Common myeloid progenitor, CD34-positive (primary cell): ENCODE measurements at regions not wholly inside any gene's neighbourhood (a gene's known extent, or its start where the extent isn't known, plus 50 kb on each side); places are given as distances from the start of the nearest gene placed in this dataset.
"Not testable (repeated sequence)": the region's sequence is repeated elsewhere in the genome, so short reads cannot be mapped to it uniquely, and the experiment has no call there.

Experiments used
- CTCF ChIA-PET: fragments of 350-600 bp; sonication (Branson Sonifier 250); formaldehyde crosslinking; loops from one replicate; lab custom pipeline; 2021; ENCODE audit warnings: antibody characterized with exemption; lab: Charles Lee
- POLR2A ChIA-PET: fragments of 350-600 bp; sonication (Branson Sonifier 250); formaldehyde crosslinking; loops from one replicate; lab custom pipeline; 2021; ENCODE audit warnings: antibody characterized with exemption; lab: Charles Lee
- DNase-seq, 3 donors: peaks; one replicate each; pipeline versions ENCODE4 v3.0.0 to v3.0.0-alpha.2; 2013
- H3K27ac ChIP-seq, 2 experiments: 1 replicate in 1 of 2; 2 replicates in 1 of 2; pipeline ENCODE4 v1.7.0; 2013; ENCODE audit warnings: inconsistent platforms in 2 of 2, low read length in 2 of 2, mild to moderate bottlenecking in 2 of 2, low read depth in 1 of 2, moderate library complexity in 1 of 2; ENCODE audit not compliant: severe bottlenecking in 2 of 2, insufficient read depth in 1 of 2, poor library complexity in 1 of 2
- H3K27me3 ChIP-seq, 5 experiments: replicated peaks in 2 of 5; 1 replicate in 3 of 5; 2 replicates in 2 of 5; pipeline versions ENCODE4 v1.6.1 to v1.7.0; 2013; ENCODE audit warnings: low read length in 4 of 5, mild to moderate bottlenecking in 2 of 5, moderate library complexity in 2 of 5, inconsistent platforms in 1 of 5; ENCODE audit not compliant: insufficient read depth in 5 of 5, control insufficient read depth in 4 of 5
- H3K36me3 ChIP-seq, 4 experiments: 1 replicate in 2 of 4; 2 replicates in 2 of 4; pipeline versions ENCODE4 v1.6.1 to v1.7.0; 2013; ENCODE audit warnings: low read length in 3 of 4, control low read depth in 1 of 4, mild to moderate bottlenecking in 1 of 4; ENCODE audit not compliant: control insufficient read depth in 4 of 4, insufficient read depth in 4 of 4
- H3K4me1 ChIP-seq, 4 experiments: 1 replicate in 3 of 4; 2 replicates in 1 of 4; pipeline versions ENCODE4 v1.6.1 to v1.7.1; 2013; ENCODE audit warnings: low read length in 3 of 4, mild to moderate bottlenecking in 3 of 4, control low read depth in 1 of 4, inconsistent platforms in 1 of 4, moderate library complexity in 1 of 4; ENCODE audit not compliant: control insufficient read depth in 4 of 4, insufficient read depth in 4 of 4; ENCODE audit errors: control extremely low read depth in 1 of 4
- H3K4me3 ChIP-seq, 7 experiments: 1 replicate in 4 of 7; 2 replicates in 3 of 7; pipeline versions ENCODE4 v1.5.1 to v1.7.0; 2013; ENCODE audit warnings: mild to moderate bottlenecking in 7 of 7, low read length in 6 of 7, moderate library complexity in 6 of 7, inconsistent platforms in 2 of 7, low read depth in 2 of 7, control low read depth in 1 of 7; ENCODE audit not compliant: insufficient read depth in 4 of 7, control insufficient read depth in 1 of 7; ENCODE audit errors: extremely low read depth in 1 of 7
- H3K9me3 ChIP-seq, 5 experiments: 1 replicate in 4 of 5; 2 replicates in 1 of 5; pipeline versions ENCODE4 v1.6.1 to v1.7.1; 2013; ENCODE audit warnings: low read length in 4 of 5, mild to moderate bottlenecking in 2 of 5, inconsistent platforms in 1 of 5, low read depth in 1 of 5, moderate library complexity in 1 of 5; ENCODE audit not compliant: control insufficient read depth in 4 of 5, insufficient read depth in 2 of 5; ENCODE audit errors: control extremely low read depth in 1 of 5
- WGBS: methylation state at CpG from one replicate; pipeline ENCODE4 v1.1.5; 2013; ENCODE audit not compliant: insufficient coverage; 5-methylcytosine and 5-hydroxymethylcytosine counted together

- 3% methylated on average over 33 of the region's 36 CpGs for WGBS
- H3K4me3 ChIP-seq: peak overlapping the region in 3 of 7 experiments; percentile 24 to 50 (median 28)
- H3K4me1 ChIP-seq: peaks cover 0 to 15% (median 7%) of the 10 kb centered on the region in 4 experiments
- ChIA-PET POLR2A (no interaction called here), CTCF (no interaction called here)
- peak overlapping the region in 1 of 2 experiments; percentile 25 for H3K27ac ChIP-seq
- H3K36me3 ChIP-seq: no peaks in the 10 kb centered on the region
- peaks cover 0 to 4% (median 0%) of the 10 kb centered on the region in 5 experiments for H3K9me3 ChIP-seq
- peaks cover 27 to 80% (median 56%) of the 10 kb centered on the region in 5 experiments for H3K27me3 ChIP-seq
- peak; percentile 16 to 45 (median 35) for DNase-seq
Observed at GRCh38 chr15:96053031-96053780, 277.3 kb upstream of the NR2F2 start.

- 27% methylated on average over 11 of the region's 14 CpGs for WGBS
- ChIA-PET CTCF (no interaction called here), POLR2A (no interaction called here)
- no peaks in the 10 kb centered on the region for H3K36me3 ChIP-seq
- peak overlapping the region in 2 of 7 experiments; percentile 24 to 50 for H3K4me3 ChIP-seq
- peaks cover 0 to 18% (median 7%) of the 10 kb centered on the region in 4 experiments for H3K4me1 ChIP-seq
- no peak for DNase-seq
- no peak overlapping the region for H3K27ac ChIP-seq
- H3K27me3 ChIP-seq: peaks cover 27 to 77% (median 49%) of the 10 kb centered on the region in 5 experiments
- no peaks in the 10 kb centered on the region for H3K9me3 ChIP-seq
Observed at GRCh38 chr15:96053781-96054428, 276.6 kb upstream of the NR2F2 start.

DNA sequence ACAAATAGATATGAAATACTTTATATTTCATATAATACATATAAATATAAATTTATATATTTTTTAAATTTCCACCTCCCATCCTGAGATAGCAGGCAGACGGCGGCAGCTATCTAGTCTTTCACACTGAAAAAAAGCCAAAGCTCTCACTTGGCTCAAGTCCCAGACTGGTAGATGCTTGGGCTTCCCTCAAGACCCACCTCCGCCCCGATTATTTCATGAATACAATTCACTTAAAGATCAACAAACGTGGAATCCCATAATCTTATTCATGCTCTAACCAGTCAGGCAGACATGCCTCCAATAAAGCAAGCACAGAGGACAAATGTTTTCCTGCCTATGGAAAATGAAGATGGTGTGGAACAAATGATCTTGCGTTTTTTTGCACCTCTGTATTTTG is 275.9 kb upstream of the NR2F2 start:
- Histone ChIP-seq H3K36me3 (no peaks in the 10 kb centered on the region), H3K27ac (no peak overlapping the region), H3K4me1 (peaks cover 0 to 18% (median 7%) of the 10 kb centered on the region in 4 experiments), H3K4me3 (no peak overlapping the region), H3K9me3 (no peaks in the 10 kb centered on the region), H3K27me3 (peaks cover 24 to 77% (median 54%) of the 10 kb centered on the region in 5 experiments)
- no peak for DNase-seq
- POLR2A ChIA-PET: no interaction called here
- CTCF ChIA-PET: no interaction called here
- WGBS: 77% methylated on average over 5 of the region's 6 CpGs

GRCh38 chr15:96058103-96058851 is 272.2 kb upstream of the NR2F2 start:
- peaks cover 11 to 57% (median 31%) of the 10 kb centered on the region in 5 experiments for H3K27me3 ChIP-seq
- DNase-seq: peak; percentile 45 to 76 (median 74)
- 83% methylated on average over 3 of the region's 8 CpGs for WGBS

DNA sequence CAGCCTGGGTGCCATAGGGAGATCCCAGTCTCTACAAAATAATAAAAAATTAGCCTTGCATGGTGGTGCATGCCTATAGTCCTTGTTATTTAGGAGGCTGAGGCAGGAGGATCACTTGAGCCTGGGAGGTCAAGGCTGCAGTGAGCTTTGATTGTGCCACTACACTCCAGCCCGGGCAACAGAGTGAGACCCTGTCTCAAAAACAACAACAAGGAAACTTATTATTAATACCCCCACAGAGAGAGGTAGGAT is 271.7 kb upstream of the NR2F2 start:
- H3K4me3 ChIP-seq, H3K4me1 ChIP-seq, DNase-seq, H3K27ac ChIP-seq, H3K9me3 ChIP-seq, H3K36me3 ChIP-seq, POLR2A ChIA-PET, CTCF ChIA-PET: not testable (repeated sequence)
- no CpG with 5 or more reads among the region's 1 CpG for WGBS
- H3K27me3 ChIP-seq: peaks cover 8 to 56% (median 28%) of the 10 kb centered on the region in 5 experiments

More at GRCh38 chr15:96058103-96058851, 272.2 kb upstream of the NR2F2 start:
- Histone ChIP-seq H3K27ac (no peak overlapping the region), H3K36me3 (no peaks in the 10 kb centered on the region), H3K4me1 (peaks cover 0 to 11% (median 2%) of the 10 kb centered on the region in 4 experiments), H3K9me3 (no peaks in the 10 kb centered on the region), H3K4me3 (no peak overlapping the region)
- ChIA-PET POLR2A (no interaction called here), CTCF (interaction anchor here (0.9 kb wide), 1 partner anchor 19 kb away, joined by 3 read pairs; no protein-coding TSS in a partner anchor)

DNA sequence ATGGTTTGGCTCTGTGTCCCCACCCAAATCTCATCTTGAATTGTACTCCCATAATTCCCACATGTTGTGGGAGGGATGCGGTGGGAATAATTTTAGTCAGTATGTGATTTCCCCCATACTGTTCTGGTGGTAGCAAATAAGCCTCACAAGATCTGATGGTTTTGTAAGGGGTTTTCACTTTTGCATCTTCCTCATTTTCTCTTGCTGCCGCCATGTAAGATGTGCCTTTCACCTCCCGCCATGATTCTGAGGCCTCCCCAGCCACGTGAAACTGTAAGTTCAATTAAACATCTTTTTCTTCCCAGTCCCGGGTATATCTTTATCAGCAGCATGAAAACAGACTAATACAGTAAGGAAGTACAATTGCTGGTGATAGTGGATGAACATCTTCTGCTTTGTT is 269.9 kb upstream of the NR2F2 start:
- POLR2A ChIA-PET, H3K9me3 ChIP-seq, DNase-seq, CTCF ChIA-PET, H3K27ac ChIP-seq, H3K4me3 ChIP-seq, H3K36me3 ChIP-seq, H3K4me1 ChIP-seq: not testable (repeated sequence)
- peaks cover 1 to 47% (median 19%) of the 10 kb centered on the region in 5 experiments for H3K27me3 ChIP-seq
- WGBS: no CpG with 5 or more reads among the region's 5 CpGs
